ENCODE measurements at regions not wholly inside any gene's neighbourhood (a gene's known extent, or its start where the extent isn't known, plus 50 kb on each side); places are given as distances from the start of the nearest gene placed in this dataset.

DNA sequence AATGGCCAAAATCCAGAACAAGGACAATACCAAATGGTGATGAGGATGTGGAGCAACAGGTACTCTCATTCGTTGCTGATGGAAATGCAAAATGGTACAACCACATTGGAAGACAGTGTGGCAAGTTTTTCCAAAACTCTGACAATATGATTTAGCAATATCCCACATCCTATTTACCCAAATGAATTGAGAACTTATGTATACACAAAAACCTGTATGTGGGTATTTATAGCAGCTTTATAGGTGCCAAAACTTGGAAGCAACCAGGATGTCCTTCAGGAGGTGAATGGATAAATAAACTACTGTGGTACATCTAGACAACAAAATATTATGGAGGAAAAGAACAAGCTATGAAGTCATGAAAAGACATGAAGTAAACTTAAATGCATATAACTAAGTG, 156.5 kb downstream of the TFAP2A start:
- no peak overlapping the region for H3K27ac Mint-ChIP-seq
- H3K4me1 Mint-ChIP-seq, result no peaks in the 10 kb centered on the region
- Histone ChIP-seq H3K9ac (ENCODE audit: insufficient read depth, low read length, poor library complexity, severe bottlenecking) (no peak overlapping the region), H3K4me2 (replicated peaks; ENCODE audit: extremely low read depth, low read length, poor library complexity, severe bottlenecking) (no peak overlapping the region), H3K79me2 (ENCODE audit: insufficient read depth, low read length) (no peaks in the 10 kb centered on the region), H3K27me3 (ENCODE audit: control insufficient read depth in 2 of 2, insufficient read depth in 2 of 2, low read length in 2 of 2) (no peaks in the 10 kb centered on the region), H2AFZ (ENCODE audit: insufficient read depth, low read depth, low read length, poor library complexity, severe bottlenecking) (no peak overlapping the region), H3K27ac (ENCODE audit: low read depth in 1 of 2, low read length in 2 of 2) (no peak overlapping the region), H3K4me3 (replicated peaks in 1 of 3; ENCODE audit: low read depth in 2 of 3, low read length in 3 of 3) (no peak overlapping the region), H3K4me1 (ENCODE audit: control insufficient read depth in 1 of 2, insufficient read depth in 2 of 2, low read length in 2 of 2) (no peaks in the 10 kb centered on the region), H3K36me3 (replicated peaks in 1 of 2; ENCODE audit: control insufficient read depth in 1 of 2, insufficient read depth in 2 of 2, low read length in 2 of 2) (no peaks in the 10 kb centered on the region), H4K20me1 (ENCODE audit: insufficient read depth, low read length) (no peaks in the 10 kb centered on the region), H3K9me3 (replicated peaks in 1 of 2; ENCODE audit: control insufficient read depth in 1 of 2, insufficient read depth in 1 of 2, low read length in 2 of 2) (no peaks in the 10 kb centered on the region)
- no peaks in the 10 kb centered on the region for H3K36me3 Mint-ChIP-seq
- peaks cover 0 to 3% (median 0%) of the 10 kb centered on the region in 7 donors for H3K9me3 Mint-ChIP-seq
- H3K27me3 Mint-ChIP-seq (ENCODE audit: low read depth in 3 of 3), result peaks cover 0 to 3% (median 2%) of the 10 kb centered on the region in 3 donors
- TF ChIP-seq, protein P1, sequence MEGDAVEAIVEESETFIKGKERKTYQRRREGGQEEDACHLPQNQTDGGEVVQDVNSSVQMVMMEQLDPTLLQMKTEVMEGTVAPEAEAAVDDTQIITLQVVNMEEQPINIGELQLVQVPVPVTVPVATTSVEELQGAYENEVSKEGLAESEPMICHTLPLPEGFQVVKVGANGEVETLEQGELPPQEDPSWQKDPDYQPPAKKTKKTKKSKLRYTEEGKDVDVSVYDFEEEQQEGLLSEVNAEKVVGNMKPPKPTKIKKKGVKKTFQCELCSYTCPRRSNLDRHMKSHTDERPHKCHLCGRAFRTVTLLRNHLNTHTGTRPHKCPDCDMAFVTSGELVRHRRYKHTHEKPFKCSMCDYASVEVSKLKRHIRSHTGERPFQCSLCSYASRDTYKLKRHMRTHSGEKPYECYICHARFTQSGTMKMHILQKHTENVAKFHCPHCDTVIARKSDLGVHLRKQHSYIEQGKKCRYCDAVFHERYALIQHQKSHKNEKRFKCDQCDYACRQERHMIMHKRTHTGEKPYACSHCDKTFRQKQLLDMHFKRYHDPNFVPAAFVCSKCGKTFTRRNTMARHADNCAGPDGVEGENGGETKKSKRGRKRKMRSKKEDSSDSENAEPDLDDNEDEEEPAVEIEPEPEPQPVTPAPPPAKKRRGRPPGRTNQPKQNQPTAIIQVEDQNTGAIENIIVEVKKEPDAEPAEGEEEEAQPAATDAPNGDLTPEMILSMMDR (IDR thresholded peaks at IDR 0.05), result no peak
- WGBS (ENCODE audit: insufficient coverage), result no CpG with 5 or more reads among the region's 1 CpG
- H3K4me3 Mint-ChIP-seq, result no peak overlapping the region
- intact Hi-C loops (cut with micrococcal nuclease), result no loop called here
- DNase-seq, result no peak

DNA sequence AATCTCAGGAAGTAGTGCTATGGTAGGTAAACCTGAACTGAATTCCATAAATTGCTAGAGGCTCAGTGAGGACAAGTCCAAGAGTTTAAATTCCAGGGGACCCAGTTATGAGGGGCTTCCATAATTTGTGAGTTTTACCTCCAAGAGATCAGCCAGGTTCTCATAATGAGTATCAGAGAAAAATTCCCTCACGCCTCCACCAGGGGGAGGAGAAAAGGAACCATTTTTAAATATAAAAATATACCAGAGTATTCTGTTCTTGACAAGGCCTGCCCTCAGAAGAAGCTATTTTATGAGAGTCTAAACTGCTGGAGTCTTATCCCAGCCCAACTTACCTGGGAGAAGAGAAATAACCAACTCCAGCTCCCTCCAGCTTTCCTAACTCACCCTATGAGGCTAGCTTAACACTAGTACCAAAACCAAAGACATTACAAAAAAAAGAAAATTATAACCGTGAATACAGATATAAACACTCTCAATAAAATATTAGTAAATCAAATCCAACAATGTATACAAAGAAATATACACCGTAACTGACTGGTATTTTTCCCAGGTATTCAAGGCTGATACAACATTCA, 158.7 kb downstream of the TFAP2A start:
- H2AFZ ChIP-seq (ENCODE audit: insufficient read depth, low read depth, low read length, poor library complexity, severe bottlenecking), result no peak overlapping the region
- no peaks in the 10 kb centered on the region for H3K4me1 ChIP-seq (ENCODE audit: control insufficient read depth in 1 of 2, insufficient read depth in 2 of 2, low read length in 2 of 2)
- Mint-ChIP-seq H3K4me1 (no peaks in the 10 kb centered on the region), H3K27ac (no peak overlapping the region), H3K27me3 (ENCODE audit: low read depth in 3 of 3) (peaks cover 0 to 5% (median 2%) of the 10 kb centered on the region in 3 donors), H3K4me3 (no peak overlapping the region), H3K36me3 (no peaks in the 10 kb centered on the region), H3K9me3 (peaks cover 0 to 2% (median 0%) of the 10 kb centered on the region in 7 donors)
- no peaks in the 10 kb centered on the region for H3K36me3 ChIP-seq (replicated peaks in 1 of 2; ENCODE audit: control insufficient read depth in 1 of 2, insufficient read depth in 2 of 2, low read length in 2 of 2)
- H3K4me2 ChIP-seq (replicated peaks; ENCODE audit: extremely low read depth, low read length, poor library complexity, severe bottlenecking), result no peak overlapping the region
- H3K27ac ChIP-seq (ENCODE audit: low read depth in 1 of 2, low read length in 2 of 2), result no peak overlapping the region
- TF ChIP-seq, protein P1 (IDR thresholded peaks at IDR 0.05), result peak; percentile 29
- H3K9me3 ChIP-seq (replicated peaks in 1 of 2; ENCODE audit: control insufficient read depth in 1 of 2, insufficient read depth in 1 of 2, low read length in 2 of 2), result no peaks in the 10 kb centered on the region
- no peaks in the 10 kb centered on the region for H3K79me2 ChIP-seq (ENCODE audit: insufficient read depth, low read length)
- no peaks in the 10 kb centered on the region for H3K27me3 ChIP-seq (ENCODE audit: control insufficient read depth in 2 of 2, insufficient read depth in 2 of 2, low read length in 2 of 2)
- no peak overlapping the region for H3K9ac ChIP-seq (ENCODE audit: insufficient read depth, low read length, poor library complexity, severe bottlenecking)
- no peaks in the 10 kb centered on the region for H4K20me1 ChIP-seq (ENCODE audit: insufficient read depth, low read length)
- DNase-seq, result no peak
- intact Hi-C loops (cut with micrococcal nuclease), result no loop called here
- H3K4me3 ChIP-seq (replicated peaks in 1 of 3; ENCODE audit: low read depth in 2 of 3, low read length in 3 of 3), result no peak overlapping the region
- WGBS (ENCODE audit: insufficient coverage), result 90% methylated on average over 2 of the region's 3 CpGs
